ENCODE measurements at regions not wholly inside any gene's neighbourhood (a gene's known extent, or its start where the extent isn't known, plus 50 kb on each side); places are given as distances from the start of the nearest gene placed in this dataset.

DNA sequence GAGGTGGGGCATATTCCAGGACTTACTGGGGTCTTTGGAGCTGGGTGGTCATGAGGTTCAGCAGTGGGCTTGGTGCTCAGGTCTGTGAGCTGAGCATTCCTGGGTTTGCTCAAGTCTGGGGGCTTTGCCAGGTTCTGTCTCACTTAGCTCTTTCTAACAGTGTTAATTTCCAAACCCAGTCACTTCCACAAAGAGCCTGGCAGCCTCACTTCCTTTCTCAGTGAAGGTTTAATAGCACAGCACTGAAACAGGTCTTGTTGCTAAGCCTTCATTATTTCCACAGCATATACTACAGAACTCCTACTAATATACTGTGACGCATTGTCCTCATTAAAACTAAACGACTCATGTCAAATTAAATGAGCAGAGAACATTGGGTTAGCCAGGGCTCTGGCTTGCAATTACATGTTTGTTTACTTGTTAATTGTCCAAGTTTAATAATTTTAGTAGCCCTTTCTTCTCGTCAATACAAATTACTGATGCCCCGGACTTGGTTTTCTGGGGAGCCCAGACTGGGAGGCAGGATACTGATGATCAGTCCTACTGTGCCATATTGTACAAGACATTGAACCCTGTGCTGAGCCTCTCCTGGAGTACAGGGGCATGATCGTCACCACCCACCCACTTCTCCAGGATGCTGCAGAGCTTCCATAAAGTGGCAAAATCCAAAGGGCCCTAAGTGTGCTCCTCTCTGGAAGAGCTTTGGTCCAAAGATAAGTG lies 170.7 kb downstream of the IER5 start:
- H3K27ac Mint-ChIP-seq (ENCODE audit: unreplicated experiment): no peak overlapping the region
- no TSS peak for BruUV-seq (replicated peaks)
- peaks cover 3% of the 10 kb centered on the region for H3K9me3 Mint-ChIP-seq (ENCODE audit: low read depth, unreplicated experiment)
- no peaks in the 10 kb centered on the region for H3K36me3 Mint-ChIP-seq (ENCODE audit: insufficient read depth, unreplicated experiment)
- H3K4me3 Mint-ChIP-seq (ENCODE audit: low read depth, unreplicated experiment): no peak overlapping the region
- CTCF ChIA-PET: no interaction called here
- H3K4me1 Mint-ChIP-seq (ENCODE audit: low read depth, unreplicated experiment): no peaks in the 10 kb centered on the region
- TF ChIP-seq, protein P1, sequence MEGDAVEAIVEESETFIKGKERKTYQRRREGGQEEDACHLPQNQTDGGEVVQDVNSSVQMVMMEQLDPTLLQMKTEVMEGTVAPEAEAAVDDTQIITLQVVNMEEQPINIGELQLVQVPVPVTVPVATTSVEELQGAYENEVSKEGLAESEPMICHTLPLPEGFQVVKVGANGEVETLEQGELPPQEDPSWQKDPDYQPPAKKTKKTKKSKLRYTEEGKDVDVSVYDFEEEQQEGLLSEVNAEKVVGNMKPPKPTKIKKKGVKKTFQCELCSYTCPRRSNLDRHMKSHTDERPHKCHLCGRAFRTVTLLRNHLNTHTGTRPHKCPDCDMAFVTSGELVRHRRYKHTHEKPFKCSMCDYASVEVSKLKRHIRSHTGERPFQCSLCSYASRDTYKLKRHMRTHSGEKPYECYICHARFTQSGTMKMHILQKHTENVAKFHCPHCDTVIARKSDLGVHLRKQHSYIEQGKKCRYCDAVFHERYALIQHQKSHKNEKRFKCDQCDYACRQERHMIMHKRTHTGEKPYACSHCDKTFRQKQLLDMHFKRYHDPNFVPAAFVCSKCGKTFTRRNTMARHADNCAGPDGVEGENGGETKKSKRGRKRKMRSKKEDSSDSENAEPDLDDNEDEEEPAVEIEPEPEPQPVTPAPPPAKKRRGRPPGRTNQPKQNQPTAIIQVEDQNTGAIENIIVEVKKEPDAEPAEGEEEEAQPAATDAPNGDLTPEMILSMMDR (IDR thresholded peaks at IDR 0.05; ENCODE audit: unreplicated experiment): no peak
- DNase-seq: no peak
- peaks cover 58% of the 10 kb centered on the region for H3K27me3 Mint-ChIP-seq (ENCODE audit: unreplicated experiment)
- intact Hi-C loops (cut with micrococcal nuclease; ENCODE audit: unreplicated experiment): no loop called here

GRCh38 chr1:181260271-181260670 lies 171.8 kb downstream of the IER5 start:
- intact Hi-C loops (cut with micrococcal nuclease; ENCODE audit: unreplicated experiment): no loop called here
- CTCF ChIA-PET: interaction anchor here (0.6 kb wide), 1 partner anchor 687 kb away, joined by 8 read pairs; no protein-coding TSS in a partner anchor
- TF ChIP-seq, protein P1 (IDR thresholded peaks at IDR 0.05; ENCODE audit: unreplicated experiment): no peak
- DNase-seq: no peak
- H3K27ac Mint-ChIP-seq (ENCODE audit: unreplicated experiment): no peak overlapping the region
- BruUV-seq (replicated peaks): no TSS peak
- H3K27me3 Mint-ChIP-seq (ENCODE audit: unreplicated experiment): peaks cover 58% of the 10 kb centered on the region
- no peaks in the 10 kb centered on the region for H3K9me3 Mint-ChIP-seq (ENCODE audit: low read depth, unreplicated experiment)
- no peak overlapping the region for H3K4me3 Mint-ChIP-seq (ENCODE audit: low read depth, unreplicated experiment)
- H3K36me3 Mint-ChIP-seq (ENCODE audit: insufficient read depth, unreplicated experiment): no peaks in the 10 kb centered on the region
- no peaks in the 10 kb centered on the region for H3K4me1 Mint-ChIP-seq (ENCODE audit: low read depth, unreplicated experiment)

DNA sequence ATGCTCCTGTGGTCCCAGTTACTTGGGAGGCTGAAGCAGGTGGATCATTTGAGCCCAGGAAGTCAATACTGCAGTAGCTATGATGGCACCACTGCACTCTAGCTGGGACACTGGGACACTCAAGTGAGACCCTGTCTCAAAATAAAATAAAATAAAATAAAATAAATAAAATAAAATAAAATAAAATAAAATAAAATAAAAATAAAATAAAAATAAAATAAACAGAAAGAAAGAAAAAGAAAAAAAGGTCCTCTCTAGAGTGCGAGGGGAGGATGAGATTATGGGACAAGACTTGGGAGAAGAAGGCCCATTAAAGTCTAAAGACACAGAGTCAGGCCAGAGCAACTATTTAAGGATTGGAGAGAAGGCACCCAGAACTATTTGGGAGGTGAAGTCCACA lies 172.5 kb downstream of the IER5 start:
- Mint-ChIP-seq H3K27me3 (ENCODE audit: unreplicated experiment) (peaks cover 58% of the 10 kb centered on the region), H3K27ac (ENCODE audit: unreplicated experiment) (no peak overlapping the region), H3K4me1 (ENCODE audit: low read depth, unreplicated experiment) (no peaks in the 10 kb centered on the region), H3K36me3 (ENCODE audit: insufficient read depth, unreplicated experiment) (no peaks in the 10 kb centered on the region), H3K4me3 (ENCODE audit: low read depth, unreplicated experiment) (no peak overlapping the region), H3K9me3 (ENCODE audit: low read depth, unreplicated experiment) (no peaks in the 10 kb centered on the region)
- CTCF ChIA-PET: no interaction called here
- no peak for DNase-seq
- no TSS peak for BruUV-seq (replicated peaks)
- TF ChIP-seq, protein P1 (IDR thresholded peaks at IDR 0.05; ENCODE audit: unreplicated experiment): no peak
- intact Hi-C loops (cut with micrococcal nuclease; ENCODE audit: unreplicated experiment): no loop called here

DNA sequence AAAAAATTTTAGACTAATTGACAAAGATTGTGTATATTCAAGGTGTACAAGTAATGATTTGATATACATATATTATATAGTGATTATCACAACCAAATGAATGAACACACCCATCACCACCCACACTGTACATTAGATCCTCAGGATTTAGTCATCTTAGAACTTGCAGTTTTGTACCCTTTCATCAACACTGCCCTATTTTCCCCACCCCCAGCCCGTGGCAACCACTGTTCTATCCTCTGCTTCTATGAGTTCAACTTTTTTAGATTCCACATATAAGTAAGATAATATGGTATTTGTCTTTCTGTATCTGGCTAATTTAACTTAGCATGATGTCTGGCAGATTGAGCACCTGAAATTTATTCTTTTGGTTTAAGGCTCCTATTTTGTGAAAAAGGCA lies 173.6 kb downstream of the IER5 start:
- no TSS peak for BruUV-seq (replicated peaks)
- TF ChIP-seq, protein P1 (IDR thresholded peaks at IDR 0.05; ENCODE audit: unreplicated experiment): no peak
- H3K27ac Mint-ChIP-seq (ENCODE audit: unreplicated experiment): no peak overlapping the region

More for the DNA sequence above, 173.6 kb downstream of the IER5 start:
- CTCF ChIA-PET: no interaction called here
- H3K4me3 Mint-ChIP-seq (ENCODE audit: low read depth, unreplicated experiment): no peak overlapping the region
- peaks cover 47% of the 10 kb centered on the region for H3K27me3 Mint-ChIP-seq (ENCODE audit: unreplicated experiment)
- DNase-seq: no peak
- no peaks in the 10 kb centered on the region for H3K9me3 Mint-ChIP-seq (ENCODE audit: low read depth, unreplicated experiment)
- no peaks in the 10 kb centered on the region for H3K36me3 Mint-ChIP-seq (ENCODE audit: insufficient read depth, unreplicated experiment)
- no peaks in the 10 kb centered on the region for H3K4me1 Mint-ChIP-seq (ENCODE audit: low read depth, unreplicated experiment)
- intact Hi-C loops (cut with micrococcal nuclease; ENCODE audit: unreplicated experiment): no loop called here
